ENCODE measurements at regions not wholly inside any gene's neighbourhood (a gene's known extent, or its start where the extent isn't known, plus 50 kb on each side); places are given as distances from the start of the nearest gene placed in this dataset.

GRCh38 chr12:92080911-92081285, 64.7 kb downstream of the BTG1 start:
- TF ChIP-seq CTCF (IDR thresholded peaks at IDR 0.05; ENCODE audit: low read length) (no peak), EZH2 (IDR thresholded peaks at IDR 0.05; ENCODE audit: borderline replicate concordance, low read length) (no peak)
